ENCODE measurements at regions not wholly inside any gene's neighbourhood (a gene's known extent, or its start where the extent isn't known, plus 50 kb on each side); places are given as distances from the start of the nearest gene placed in this dataset.

- Histone ChIP-seq H3K27me3 (replicated peaks; ENCODE audit: insufficient read depth, low read depth, low read length, poor library complexity) (no peaks in the 10 kb centered on the region), H3K9me3 (ENCODE audit: low read depth, low read length, poor library complexity, severe bottlenecking) (no peaks in the 10 kb centered on the region), H3K27ac (ENCODE audit: low read depth, low read length, poor library complexity, severe bottlenecking) (no peak overlapping the region), H3K4me3 (ENCODE audit: low read depth, low read length, poor library complexity, severe bottlenecking) (no peak overlapping the region), H3K36me3 (ENCODE audit: insufficient read depth, low read length, poor library complexity, severe bottlenecking) (no peaks in the 10 kb centered on the region), H3K4me1 (ENCODE audit: insufficient read depth, low read length, poor library complexity, severe bottlenecking) (no peaks in the 10 kb centered on the region)
- TF ChIP-seq EZH2 (IDR thresholded peaks at IDR 0.05; ENCODE audit: borderline replicate concordance, low read depth, low read length, poor library complexity, severe bottlenecking) (no peak), CTCF (conservative IDR thresholded peaks at IDR 0.05; ENCODE audit: low read depth, low read length) (no peak)
- POLR2A ChIA-PET (ENCODE audit: low non-redundant PET), result no interaction called here
- CTCF ChIA-PET, result no interaction called here
- DNase-seq (ENCODE audit: low spot score), result no peak
- intact Hi-C loops (cut with micrococcal nuclease; ENCODE audit: unreplicated experiment), result no loop called here
- no TSS peak for BruUV-seq (replicated peaks)
Measured at GRCh38 chr5:58911270-58911669, 328.4 kb downstream of the RAB3C start.

- TF ChIP-seq CTCF (conservative IDR thresholded peaks at IDR 0.05; ENCODE audit: low read depth, low read length) (no peak), EZH2 (IDR thresholded peaks at IDR 0.05; ENCODE audit: borderline replicate concordance, low read depth, low read length, poor library complexity, severe bottlenecking) (no peak)
- CTCF ChIA-PET, result no interaction called here
- H3K9me3 ChIP-seq (ENCODE audit: low read depth, low read length, poor library complexity, severe bottlenecking), result no peaks in the 10 kb centered on the region
- H3K4me3 ChIP-seq (ENCODE audit: low read depth, low read length, poor library complexity, severe bottlenecking), result no peak overlapping the region
- no peak for DNase-seq (ENCODE audit: low spot score)
- no peaks in the 10 kb centered on the region for H3K27me3 ChIP-seq (replicated peaks; ENCODE audit: insufficient read depth, low read depth, low read length, poor library complexity)
- H3K36me3 ChIP-seq (ENCODE audit: insufficient read depth, low read length, poor library complexity, severe bottlenecking), result no peaks in the 10 kb centered on the region
- intact Hi-C loops (cut with micrococcal nuclease; ENCODE audit: unreplicated experiment), result no loop called here
- POLR2A ChIA-PET (ENCODE audit: low non-redundant PET), result no interaction called here
- BruUV-seq (replicated peaks), result no TSS peak
- H3K4me1 ChIP-seq (ENCODE audit: insufficient read depth, low read length, poor library complexity, severe bottlenecking), result no peaks in the 10 kb centered on the region
- H3K27ac ChIP-seq (ENCODE audit: low read depth, low read length, poor library complexity, severe bottlenecking), result no peak overlapping the region
Measured at GRCh38 chr5:58912116-58912515, 329.2 kb downstream of the RAB3C start.

GRCh38 chr5:58913406-58913990, 330.6 kb downstream of the RAB3C start:
- TF ChIP-seq EZH2 (IDR thresholded peaks at IDR 0.05; ENCODE audit: borderline replicate concordance, low read depth, low read length, poor library complexity, severe bottlenecking) (no peak), CTCF (conservative IDR thresholded peaks at IDR 0.05; ENCODE audit: low read depth, low read length) (no peak)
- intact Hi-C loops (cut with micrococcal nuclease; ENCODE audit: unreplicated experiment), result no loop called here
- Histone ChIP-seq H3K9me3 (ENCODE audit: low read depth, low read length, poor library complexity, severe bottlenecking) (no peaks in the 10 kb centered on the region), H3K4me1 (ENCODE audit: insufficient read depth, low read length, poor library complexity, severe bottlenecking) (no peaks in the 10 kb centered on the region), H3K27ac (ENCODE audit: low read depth, low read length, poor library complexity, severe bottlenecking) (no peak overlapping the region), H3K4me3 (ENCODE audit: low read depth, low read length, poor library complexity, severe bottlenecking) (no peak overlapping the region), H3K36me3 (ENCODE audit: insufficient read depth, low read length, poor library complexity, severe bottlenecking) (no peaks in the 10 kb centered on the region), H3K27me3 (replicated peaks; ENCODE audit: insufficient read depth, low read depth, low read length, poor library complexity) (no peaks in the 10 kb centered on the region)
- no TSS peak for BruUV-seq (replicated peaks)
- POLR2A ChIA-PET (ENCODE audit: low non-redundant PET), result no interaction called here
- CTCF ChIA-PET, result interaction anchor here (0.7 to 1.2 kb wide), 2 partner anchors 35 to 69 kb away, joined by 4 to 7 read pairs; no protein-coding TSS in a partner anchor
- no peak for DNase-seq (ENCODE audit: low spot score)

Measured in A673 (cell line).